PC-3 (cell line): ENCODE measurements at regions not wholly inside any gene's neighbourhood (a gene's known extent, or its start where the extent isn't known, plus 50 kb on each side); places are given as distances from the start of the nearest gene placed in this dataset.

Experiments used
- ATAC-seq: fragments of 200-7000 bp; cut with Tn5 transposase; 2 replicates; pipeline ENCODE4 v1.9.1; 2020; ENCODE audit warnings: mild to moderate bottlenecking, moderate library complexity
- BruUV-seq: library from RNA; stranded (reverse); fragments of 400-500 nt; replicated peaks from 2 replicates; lab custom pipeline; 2021; lab: Mats Ljungman, UMichigan
- CTCF ChIA-PET: fragments of 300-600 bp; sonication (Branson Sonifier 250); formaldehyde crosslinking; loops from one replicate; lab custom pipeline; 2022; ENCODE audit warnings: antibody characterized with exemption; lab: Charles Lee
- POLR2A ChIA-PET: fragments of 300-600 bp; sonication (Branson Sonifier 250); formaldehyde crosslinking; loops from one replicate; lab custom pipeline; 2022; ENCODE audit warnings: antibody characterized with exemption; ENCODE audit not compliant: unreplicated experiment; lab: Charles Lee
- DNase-seq: peaks from one replicate; pipeline ENCODE4 v3.0.0-alpha.2; 2015
- H2AFZ ChIP-seq: fragments of 300-600 bp; sonication (generic); 2 replicates; pipeline ENCODE4 v1.6.0; 2016; ENCODE audit warnings: antibody characterized with exemption, low read length
- H3F3A ChIP-seq: fragments of 300-600 bp; sonication (generic); one replicate; pipeline ENCODE4 v1.6.0; 2017; ENCODE audit warnings: antibody characterized with exemption, low read length, control low read depth, mild to moderate bottlenecking; ENCODE audit not compliant: unreplicated experiment
- H3K27ac ChIP-seq: fragments of 300-600 bp; sonication (generic); 2 replicates; pipeline ENCODE4 v1.5.1; 2016; ENCODE audit warnings: mild to moderate bottlenecking, low read length
- H3K27me3 ChIP-seq: fragments of 300-600 bp; sonication (generic); 2 replicates; pipeline ENCODE4 v1.6.1; 2016; ENCODE audit warnings: low read length, mixed read lengths
- H3K36me3 ChIP-seq: fragments of 300-600 bp; sonication (generic); 2 replicates; pipeline ENCODE4 v1.6.1; 2016; ENCODE audit warnings: low read depth, mixed run types, low read length, mixed read lengths
- H3K4me1 ChIP-seq: fragments of 300-600 bp; sonication (generic); 2 replicates; pipeline ENCODE4 v1.5.1; 2016; ENCODE audit warnings: low read length; ENCODE audit not compliant: insufficient read depth
- H3K4me2 ChIP-seq: fragments of 300-600 bp; sonication (generic); 2 replicates; pipeline ENCODE4 v1.6.0; 2016; ENCODE audit warnings: low read length
- H3K4me3 ChIP-seq: fragments of 300-600 bp; sonication (generic); 2 replicates; pipeline ENCODE4 v1.5.1; 2016; ENCODE audit warnings: mild to moderate bottlenecking, low read length, mixed read lengths
- H3K79me2 ChIP-seq: fragments of 300-600 bp; sonication (generic); 2 replicates; pipeline ENCODE4 v1.6.1; 2017; ENCODE audit warnings: low read length, mixed read lengths
- H3K9ac ChIP-seq: fragments of 300-600 bp; sonication (generic); 2 replicates; pipeline ENCODE4 v1.6.0; 2016; ENCODE audit warnings: mild to moderate bottlenecking, low read length
- H3K9me2 ChIP-seq: fragments of 300-600 bp; sonication (generic); replicated peaks from 2 replicates; pipeline ENCODE4 v1.6.1; 2016; ENCODE audit warnings: mixed run types, low read length, mixed read lengths
- H3K9me3 ChIP-seq: fragments of 300-600 bp; sonication (generic); 2 replicates; pipeline ENCODE4 v1.6.1; 2016; ENCODE audit warnings: low read length, mixed read lengths
- H4K20me1 ChIP-seq: fragments of 300-600 bp; sonication (generic); 2 replicates; pipeline ENCODE4 v1.6.1; 2016; ENCODE audit warnings: low read length, mixed read lengths
- CTCF ChIP-seq: fragments of 300-600 bp; sonication (generic); conservative IDR thresholded peaks from 2 replicates; pipeline ENCODE4 v1.5.1; 2017; ENCODE audit warnings: antibody characterized with exemption, low read depth, mild to moderate bottlenecking, low read length
- EZH2 ChIP-seq: fragments of 300-600 bp; sonication (generic); IDR thresholded peaks from one replicate; pipeline ENCODE4 v1.6.1; 2017; ENCODE audit warnings: antibody characterized with exemption, mild to moderate bottlenecking, low read length; ENCODE audit not compliant: unreplicated experiment
- EZH2phosphoT487 ChIP-seq: fragments of 300-600 bp; sonication (generic); IDR thresholded peaks from 2 replicates; pipeline ENCODE4 v1.6.1; 2018; ENCODE audit warnings: mild to moderate bottlenecking, antibody characterized with exemption, low read length, borderline replicate concordance
- intact Hi-C: fragments of 100-400 bp; cut with micrococcal nuclease; formaldehyde crosslinking; loops from 2 replicates; pipeline ENCODE4 v1.9.0; 2023

GRCh38 chr1:194081444-194081843 is 895.0 kb upstream of the B3GALT2 start:
- H4K20me1 ChIP-seq, result no peaks in the 10 kb centered on the region
- DNase-seq (no peak), ATAC-seq (no peak)
- no peak overlapping the region for H3K4me3 ChIP-seq
- H3K27ac ChIP-seq, result no peak overlapping the region
- H2AFZ ChIP-seq, result no peak overlapping the region
- H3F3A ChIP-seq, result no peaks in the 10 kb centered on the region
- H3K9ac ChIP-seq, result no peak overlapping the region
- H3K36me3 ChIP-seq, result no peaks in the 10 kb centered on the region
- no TSS peak for BruUV-seq
- H3K9me2 ChIP-seq, result no peaks in the 10 kb centered on the region
- ChIA-PET CTCF (no interaction called here), POLR2A (no interaction called here)
- no peaks in the 10 kb centered on the region for H3K4me1 ChIP-seq
- intact Hi-C loops, result no loop called here
- no peak overlapping the region for H3K4me2 ChIP-seq
- TF ChIP-seq EZH2, result no peak
- TF ChIP-seq CTCF, result no peak
- TF ChIP-seq EZH2phosphoT487, result no peak
- no peaks in the 10 kb centered on the region for H3K79me2 ChIP-seq
- H3K27me3 ChIP-seq, result no peaks in the 10 kb centered on the region
- H3K9me3 ChIP-seq, result no peaks in the 10 kb centered on the region

GRCh38 chr1:194080826-194081225 is 894.4 kb upstream of the B3GALT2 start:
- Histone ChIP-seq H3K9me3 (no peaks in the 10 kb centered on the region), H3K36me3 (no peaks in the 10 kb centered on the region), H3K9ac (no peak overlapping the region), H3K27ac (no peak overlapping the region), H3K79me2 (no peaks in the 10 kb centered on the region), H3K4me2 (no peak overlapping the region), H3F3A (no peaks in the 10 kb centered on the region), H3K4me3 (no peak overlapping the region), H3K9me2 (no peaks in the 10 kb centered on the region), H3K27me3 (no peaks in the 10 kb centered on the region), H3K4me1 (no peaks in the 10 kb centered on the region), H4K20me1 (no peaks in the 10 kb centered on the region), H2AFZ (no peak overlapping the region)
- no peak for ATAC-seq
- DNase-seq, result no peak
- no peak for TF ChIP-seq CTCF
- TF ChIP-seq EZH2, result no peak
- no peak for TF ChIP-seq EZH2phosphoT487
- ChIA-PET CTCF (no interaction called here), POLR2A (no interaction called here)
- no TSS peak for BruUV-seq
- intact Hi-C loops, result no loop called here

- no peaks in the 10 kb centered on the region for H3K79me2 ChIP-seq
- ChIA-PET POLR2A (no interaction called here), CTCF (no interaction called here)
- H4K20me1 ChIP-seq, result no peaks in the 10 kb centered on the region
- H3K9me3 ChIP-seq, result no peaks in the 10 kb centered on the region
- no peak overlapping the region for H2AFZ ChIP-seq
- H3K4me1 ChIP-seq, result no peaks in the 10 kb centered on the region
- DNase-seq (no peak), ATAC-seq (no peak)
- no peaks in the 10 kb centered on the region for H3F3A ChIP-seq
- BruUV-seq, result no TSS peak
- intact Hi-C loops, result no loop called here
- H3K27me3 ChIP-seq, result no peaks in the 10 kb centered on the region
- no peaks in the 10 kb centered on the region for H3K36me3 ChIP-seq
- TF ChIP-seq CTCF (no peak), EZH2phosphoT487 (no peak), EZH2 (no peak)
- H3K9ac ChIP-seq, result no peak overlapping the region
- no peak overlapping the region for H3K4me3 ChIP-seq
- H3K27ac ChIP-seq, result no peak overlapping the region
- H3K4me2 ChIP-seq, result no peak overlapping the region
- no peaks in the 10 kb centered on the region for H3K9me2 ChIP-seq
Observed at GRCh38 chr1:194078765-194079164, 892.4 kb upstream of the B3GALT2 start.
